Stomach (tissue), 8 donors: ENCODE measurements at regions not wholly inside any gene's neighbourhood (a gene's known extent, or its start where the extent isn't known, plus 50 kb on each side); places are given as distances from the start of the nearest gene placed in this dataset.

ENCODE experiments used
- DNase-seq, 2 donors: peaks; one replicate each; pipeline versions ENCODE4 v3.0.0 to v3.0.0-alpha.2; 2013 to 2019
- H3K27ac ChIP-seq, 5 donors: fragments of 200-600 bp in 4 of 5; sonication (generic) in 4 of 5; one replicate each; pipeline ENCODE4 v1.5.1; 2013 to 2019; ENCODE audit warnings: mild to moderate bottlenecking in 1 of 5, moderate library complexity in 1 of 5
- H3K27me3 ChIP-seq, 3 donors: fragments of 200-600 bp; sonication (generic); one replicate each; pipeline ENCODE4 v1.5.1; 2017 to 2019; ENCODE audit warnings: mixed run types in 1 of 3
- H3K36me3 ChIP-seq, 4 donors: fragments of 200-600 bp; sonication (generic); 1 replicate in 3 of 4; 2 replicates in 1 of 4; pipeline ENCODE4 v1.5.1; 2016 to 2019
- H3K4me1 ChIP-seq, 4 donors: fragments of 200-600 bp; sonication (generic); one replicate each; pipeline ENCODE4 v1.5.1; 2016 to 2019
- H3K4me3 ChIP-seq, 4 donors: fragments of 200-600 bp; sonication (generic) in 3 of 4; one replicate each; pipeline ENCODE4 v1.5.1; 2016 to 2019; ENCODE audit warnings: mild to moderate bottlenecking in 1 of 4
- H3K9me3 ChIP-seq, 4 donors: fragments of 200-600 bp; sonication (generic); one replicate each; pipeline ENCODE4 v1.5.1; 2016 to 2019
- CTCF ChIP-seq, 7 experiments: fragments of 450-650 bp in 4 of 7; fragments of 200-600 bp in 3 of 7; sonication (generic) in 3 of 7; IDR thresholded peaks; one replicate each; pipeline ENCODE4 v1.5.1; 2016 to 2019; ENCODE audit warnings: antibody characterized with exemption in 7 of 7, control low read depth in 2 of 7, mild to moderate bottlenecking in 1 of 7
- EP300 ChIP-seq: sonication (generic); formaldehyde crosslinking; IDR thresholded peaks from one replicate; pipeline ENCODE4 v1.6.1; 2017; ENCODE audit warnings: antibody characterized with exemption
- POLR2A ChIP-seq, 4 donors: fragments of 450-650 bp; IDR thresholded peaks; one replicate each; pipeline ENCODE4 v1.6.1; 2016; ENCODE audit warnings: antibody characterized with exemption in 4 of 4, control low read depth in 2 of 4, mild to moderate bottlenecking in 1 of 4, moderate library complexity in 1 of 4
- POLR2AphosphoS5 ChIP-seq, 3 donors: sonication (generic); formaldehyde crosslinking; IDR thresholded peaks; one replicate each; pipeline ENCODE4 v1.6.1; 2016; ENCODE audit warnings: antibody characterized with exemption in 3 of 3
- WGBS, 5 donors: extraction: QIAGEN DNeasy Blood & Tissue Kit in 3 of 5; methylation state at CpG; one replicate each; pipeline versions ENCODE4 v1.1.5 to v1.1.7; 2013 to 2018; 5-methylcytosine and 5-hydroxymethylcytosine counted together
- intact Hi-C: fragments of 100-400 bp; cut with DNase I; formaldehyde crosslinking; loops from one replicate; pipeline ENCODE4 v1.15.1; 2023; ENCODE audit warnings: low total_unique reads
- donor health status: healthy with polysubstance abuse.
- donor health status: Bipolar disorder and iron deficiency.
- donor health status: healthy.

- TF ChIP-seq POLR2AphosphoS5 (IDR thresholded peaks at IDR 0.05) (no peak), EP300 (no peak), POLR2A (IDR thresholded peaks at IDR 0.05) (no peak), CTCF (IDR thresholded peaks at IDR 0.05) (no peak)
- Histone ChIP-seq H3K27me3 (no peaks in the 10 kb centered on the region), H3K9me3 (no peaks in the 10 kb centered on the region), H3K36me3 (no peaks in the 10 kb centered on the region), H3K4me1 (peaks cover 3 to 18% (median 9%) of the 10 kb centered on the region in 4 donors), H3K27ac (no peak overlapping the region), H3K4me3 (no peak overlapping the region)
- intact Hi-C loops = no loop called here
- DNase-seq = no peak
- 89 to 94% (median 90%) methylated on average over 8 of the region's 8 CpGs for WGBS, 5 donors
Measured at GRCh38 chr13:109682534-109683244, 103.7 kb downstream of the IRS2 start.

GRCh38 chr13:109680930-109681329 lies 105.5 kb downstream of the IRS2 start:
- Histone ChIP-seq H3K27me3 (no peaks in the 10 kb centered on the region), H3K27ac (no peak overlapping the region), H3K36me3 (no peaks in the 10 kb centered on the region), H3K9me3 (no peaks in the 10 kb centered on the region), H3K4me1 (peaks cover 3 to 18% (median 9%) of the 10 kb centered on the region in 4 donors), H3K4me3 (no peak overlapping the region)
- whole genome bisulfite sequencing, 5 donors = 80 to 94% (median 88%) methylated on average over 4 of the region's 4 CpGs
- no peak for DNase-seq
- intact Hi-C loops = no loop called here
- TF ChIP-seq POLR2A (IDR thresholded peaks at IDR 0.05) (no peak), POLR2AphosphoS5 (IDR thresholded peaks at IDR 0.05) (no peak), CTCF (IDR thresholded peaks at IDR 0.05) (no peak), EP300 (no peak)

- Histone ChIP-seq H3K4me1 (peaks cover 2 to 15% (median 8%) of the 10 kb centered on the region in 4 donors), H3K27ac (no peak overlapping the region), H3K36me3 (no peaks in the 10 kb centered on the region), H3K9me3 (no peaks in the 10 kb centered on the region), H3K4me3 (no peak overlapping the region), H3K27me3 (no peaks in the 10 kb centered on the region)
- WGBS, 5 donors = 92 to 97% (median 96%) methylated on average over 4 of the region's 4 CpGs
- intact Hi-C loops = no loop called here
- TF ChIP-seq EP300 (no peak), CTCF (IDR thresholded peaks at IDR 0.05) (no peak), POLR2AphosphoS5 (IDR thresholded peaks at IDR 0.05) (no peak), POLR2A (IDR thresholded peaks at IDR 0.05) (no peak)
- no peak for DNase-seq
Measured at GRCh38 chr13:109680288-109680687, 106.1 kb downstream of the IRS2 start.

- DNase-seq = no peak
- Histone ChIP-seq H3K9me3 (no peaks in the 10 kb centered on the region), H3K27me3 (no peaks in the 10 kb centered on the region), H3K36me3 (no peaks in the 10 kb centered on the region), H3K27ac (no peak overlapping the region), H3K4me3 (no peak overlapping the region), H3K4me1 (no peaks in the 10 kb centered on the region)
- intact Hi-C loops = no loop called here
- TF ChIP-seq POLR2AphosphoS5 (IDR thresholded peaks at IDR 0.05) = no peak
- no peak for TF ChIP-seq EP300
- TF ChIP-seq POLR2A (IDR thresholded peaks at IDR 0.05) = no peak
- no peak for TF ChIP-seq CTCF (IDR thresholded peaks at IDR 0.05)
- 77 to 97% (median 87%) methylated on average over 4 of the region's 4 CpGs for WGBS, 5 donors
Measured at GRCh38 chr13:109678459-109678858, 107.9 kb downstream of the IRS2 start.
